Femur (tissue), 1 donor: ENCODE measurements at regions not wholly inside any gene's neighbourhood (a gene's known extent, or its start where the extent isn't known, plus 50 kb on each side); places are given as distances from the start of the nearest gene placed in this dataset.

Experiments
- DNase-seq: peaks from one replicate; pipeline ENCODE4 v3.0.0-alpha.2; 2017

GRCh38 chr13:106906426-106906996 is 338.6 kb upstream of the ARGLU1 start:
- no peak for DNase-seq

- no peak for DNase-seq
These were observed 337.6 kb upstream of the ARGLU1 start for GRCh38 chr13:106905380-106906162.

GRCh38 chr13:106899442-106899841 is 331.5 kb upstream of the ARGLU1 start:
- DNase-seq, result no peak

- DNase-seq, result no peak
These were observed 330.3 kb upstream of the ARGLU1 start for GRCh38 chr13:106898231-106898630.

- no peak for DNase-seq
These were observed 320.2 kb upstream of the ARGLU1 start for GRCh38 chr13:106888148-106888547.

GRCh38 chr13:106887686-106888085 is 319.7 kb upstream of the ARGLU1 start:
- no peak for DNase-seq

GRCh38 chr13:106883976-106884375 is 316.0 kb upstream of the ARGLU1 start:
- no peak for DNase-seq

- no peak for DNase-seq
These were observed 314.3 kb upstream of the ARGLU1 start for GRCh38 chr13:106882246-106882645.

GRCh38 chr13:106879806-106880205 is 311.9 kb upstream of the ARGLU1 start:
- no peak for DNase-seq

GRCh38 chr13:106874323-106874722 is 306.4 kb upstream of the ARGLU1 start:
- DNase-seq, result no peak

GRCh38 chr13:106873810-106874209 is 305.9 kb upstream of the ARGLU1 start:
- DNase-seq, result no peak

- DNase-seq, result peak; percentile 27
These were observed 299.3 kb upstream of the ARGLU1 start for GRCh38 chr13:106867249-106867648.

- DNase-seq, result no peak
These were observed 297.9 kb upstream of the ARGLU1 start for GRCh38 chr13:106865716-106866440.

GRCh38 chr13:106859533-106859904 is 291.6 kb upstream of the ARGLU1 start:
- no peak for DNase-seq

- no peak for DNase-seq
These were observed 291.1 kb upstream of the ARGLU1 start for GRCh38 chr13:106858903-106859532.

- DNase-seq, result no peak
These were observed 284.5 kb upstream of the ARGLU1 start for GRCh38 chr13:106852436-106852835.

GRCh38 chr13:106850973-106851650 is 283.2 kb upstream of the ARGLU1 start:
- no peak for DNase-seq

GRCh38 chr13:106846571-106847448 is 278.9 kb upstream of the ARGLU1 start:
- DNase-seq, result no peak

GRCh38 chr13:106836186-106836802 is 268.4 kb upstream of the ARGLU1 start:
- no peak for DNase-seq

GRCh38 chr13:106835477-106835876 is 267.5 kb upstream of the ARGLU1 start:
- DNase-seq, result no peak

- no peak for DNase-seq
These were observed 254.0 kb upstream of the ARGLU1 start for GRCh38 chr13:106821979-106822378.
